KG1 (cell line): ENCODE measurements at regions not wholly inside any gene's neighbourhood (a gene's known extent, or its start where the extent isn't known, plus 50 kb on each side); places are given as distances from the start of the nearest gene placed in this dataset.

Experiments used
- DNase-seq: peaks from one replicate; lab custom pipeline; 2025; lab: John Stamatoyannopoulos, UW

- DNase-seq: no peak
These were observed 334.3 kb upstream of the FBXO33 start for GRCh38 chr14:39766397-39767000.

GRCh38 chr14:39765676-39766075, 333.4 kb upstream of the FBXO33 start:
- DNase-seq: no peak

- no peak for DNase-seq
These were observed 331.2 kb upstream of the FBXO33 start for GRCh38 chr14:39763402-39763890.

GRCh38 chr14:39762576-39763401, 330.6 kb upstream of the FBXO33 start:
- DNase-seq: no peak

GRCh38 chr14:39755269-39755878, 323.1 kb upstream of the FBXO33 start:
- no peak for DNase-seq

GRCh38 chr14:39740454-39740853, 308.2 kb upstream of the FBXO33 start:
- no peak for DNase-seq

GRCh38 chr14:39739796-39740195, 307.6 kb upstream of the FBXO33 start:
- no peak for DNase-seq

- no peak for DNase-seq
These were observed 302.1 kb upstream of the FBXO33 start for GRCh38 chr14:39734306-39734705.

- no peak for DNase-seq
These were observed 301.5 kb upstream of the FBXO33 start for GRCh38 chr14:39733741-39734140.

GRCh38 chr14:39731912-39732311, 299.7 kb upstream of the FBXO33 start:
- no peak for DNase-seq

GRCh38 chr14:39726563-39726962, 294.3 kb upstream of the FBXO33 start:
- no peak for DNase-seq

GRCh38 chr14:39722547-39723273, 290.5 kb upstream of the FBXO33 start:
- no peak for DNase-seq

GRCh38 chr14:39716987-39717570, 284.8 kb upstream of the FBXO33 start:
- DNase-seq: no peak

GRCh38 chr14:39712293-39712999, 280.2 kb upstream of the FBXO33 start:
- no peak for DNase-seq

- DNase-seq: no peak
These were observed 272.4 kb upstream of the FBXO33 start for GRCh38 chr14:39704594-39704993.

- no peak for DNase-seq
These were observed 262.1 kb upstream of the FBXO33 start for GRCh38 chr14:39694341-39694740.

GRCh38 chr14:39683691-39684260, 251.5 kb upstream of the FBXO33 start:
- DNase-seq: no peak

- DNase-seq: no peak
These were observed 250.3 kb upstream of the FBXO33 start for GRCh38 chr14:39682582-39682981.

GRCh38 chr14:39681782-39682399, 249.7 kb upstream of the FBXO33 start:
- DNase-seq: no peak

GRCh38 chr14:39680777-39681176, 248.5 kb upstream of the FBXO33 start:
- DNase-seq: no peak

GRCh38 chr14:39673734-39674133, 241.5 kb upstream of the FBXO33 start:
- DNase-seq: no peak
